HuH-7 (cell line): ENCODE measurements at regions not wholly inside any gene's neighbourhood (a gene's known extent, or its start where the extent isn't known, plus 50 kb on each side); places are given as distances from the start of the nearest gene placed in this dataset.

ENCODE experiments used
- DNase-seq: peaks from one replicate; pipeline ENCODE4 v3.0.0; 2011; ENCODE audit warnings: low spot score

GRCh38 chrX:140848800-140849199 lies 139.2 kb downstream of the LINC00632 start:
- DNase-seq: no peak

DNA sequence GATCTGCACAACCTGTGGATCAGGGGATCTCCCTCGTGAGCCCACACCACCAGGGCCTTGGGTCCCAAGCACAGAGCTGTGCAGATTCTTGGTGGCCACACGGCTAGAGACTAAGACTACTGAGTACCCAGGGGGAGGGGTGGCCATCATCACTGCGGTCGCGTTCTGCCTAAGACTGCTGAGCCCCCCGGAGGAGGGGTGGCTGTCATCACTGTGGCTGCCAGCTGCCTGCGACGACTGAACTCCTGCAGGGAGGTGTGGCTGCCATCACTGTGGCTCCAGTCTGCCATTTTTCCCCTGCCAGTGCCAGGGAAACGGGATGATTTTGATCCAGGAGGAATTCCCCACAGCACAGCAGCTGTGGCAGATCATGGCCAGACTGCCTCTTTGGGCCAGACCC lies 141.7 kb upstream of the SPANXB1 start:
- DNase-seq: no peak

DNA sequence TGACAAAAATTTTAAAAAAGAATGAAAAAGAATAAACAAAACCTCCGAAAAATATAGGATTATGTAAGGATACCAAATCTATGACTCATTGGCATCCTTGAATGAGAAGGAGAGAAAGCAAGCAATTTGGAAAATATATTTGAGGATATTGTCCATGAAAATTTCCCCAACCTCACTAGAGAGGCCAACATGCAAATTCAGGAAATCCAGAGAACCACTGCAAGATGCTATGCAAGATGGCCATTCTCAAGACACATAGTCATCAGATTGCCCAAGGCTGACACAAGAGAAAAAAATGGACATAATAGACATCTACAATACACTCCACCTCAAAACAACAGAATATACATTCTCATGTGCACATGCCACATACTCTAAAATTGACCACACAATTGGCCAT lies 135.9 kb upstream of the SPANXB1 start:
- no peak for DNase-seq

DNA sequence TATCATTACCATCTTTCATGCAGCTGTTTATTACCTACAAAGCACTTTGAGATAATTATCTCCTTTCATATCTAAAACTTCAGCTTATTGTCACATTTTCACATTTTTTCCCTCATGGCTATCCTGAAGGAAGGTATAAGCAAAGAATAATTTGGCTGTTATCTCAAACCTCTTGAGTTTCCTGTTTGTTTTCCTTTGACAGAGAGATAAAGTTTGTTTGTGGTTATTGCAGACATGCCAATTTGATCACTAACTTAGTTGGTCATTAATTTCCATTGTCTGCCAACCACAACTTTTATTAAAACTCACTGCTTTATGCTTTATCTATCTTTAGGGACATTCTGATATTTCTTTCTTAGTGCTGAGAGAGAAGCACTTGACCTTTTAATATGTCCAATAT lies 89.8 kb upstream of the SPANXB1 start:
- DNase-seq: no peak

GRCh38 chrX:140913802-140914501 lies 88.4 kb upstream of the SPANXB1 start:
- no peak for DNase-seq

DNA sequence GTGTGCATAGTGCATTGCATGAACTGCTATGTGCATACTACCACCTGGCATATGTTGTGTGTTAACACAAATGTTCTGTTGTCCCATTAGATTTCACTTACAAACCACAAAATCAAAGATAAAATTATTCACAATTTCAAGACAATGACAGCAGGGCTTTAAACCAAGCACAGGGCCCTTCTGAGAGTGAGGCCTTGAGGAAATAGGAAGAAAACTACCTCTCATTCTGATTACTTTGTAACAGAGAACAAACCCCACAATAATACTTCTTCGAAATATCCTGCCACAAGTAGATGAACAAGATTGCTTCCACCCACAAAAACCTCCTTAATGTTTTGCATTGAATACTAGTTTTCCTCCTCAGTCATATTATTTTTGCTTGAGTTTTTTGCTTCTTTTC lies 85.5 kb upstream of the SPANXB1 start:
- no peak for DNase-seq

DNA sequence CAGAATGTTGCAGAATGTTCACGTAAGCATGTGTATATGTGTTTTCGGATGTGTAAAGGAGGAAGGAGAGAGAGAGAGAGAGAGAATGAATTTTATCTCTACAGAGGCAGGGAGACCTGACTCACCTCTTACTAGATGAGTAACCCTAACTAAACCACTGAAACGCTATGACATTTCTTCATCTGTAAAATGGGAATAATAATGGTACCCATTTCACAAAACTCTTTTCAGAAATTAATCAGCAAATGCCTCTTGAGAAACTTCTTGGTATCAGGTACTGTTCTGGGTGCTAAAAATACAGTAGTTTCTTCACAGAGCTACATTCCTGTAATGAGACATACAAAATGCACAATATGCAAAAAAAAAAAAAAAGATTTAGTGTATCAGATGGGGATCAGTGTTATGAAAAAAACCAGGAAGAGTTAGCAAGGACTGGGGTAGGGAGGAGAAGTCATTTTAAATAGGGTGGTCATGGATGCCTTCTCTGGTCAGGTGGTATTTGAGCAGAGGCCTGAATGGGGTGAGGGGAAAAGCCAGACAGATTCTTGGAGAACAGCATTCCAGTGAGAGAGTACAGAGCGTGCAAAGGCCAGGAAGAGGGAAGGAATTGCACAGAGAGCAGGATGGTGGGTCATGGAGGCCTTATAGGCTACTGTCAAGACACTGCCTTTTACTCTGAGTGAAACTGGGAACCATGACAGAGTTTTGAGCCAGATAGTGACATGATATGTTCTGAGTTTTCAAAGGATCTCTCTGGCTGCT lies 84.9 kb upstream of the SPANXB1 start:
- no peak for DNase-seq

- peak; percentile 7 for DNase-seq
Measured at GRCh38 chrX:140918398-140919038, 83.9 kb upstream of the SPANXB1 start.

GRCh38 chrX:140920416-140920815 lies 82.0 kb upstream of the SPANXB1 start:
- DNase-seq: no peak

- DNase-seq: no peak
Measured at GRCh38 chrX:140923118-140923517, 79.3 kb upstream of the SPANXB1 start.

DNA sequence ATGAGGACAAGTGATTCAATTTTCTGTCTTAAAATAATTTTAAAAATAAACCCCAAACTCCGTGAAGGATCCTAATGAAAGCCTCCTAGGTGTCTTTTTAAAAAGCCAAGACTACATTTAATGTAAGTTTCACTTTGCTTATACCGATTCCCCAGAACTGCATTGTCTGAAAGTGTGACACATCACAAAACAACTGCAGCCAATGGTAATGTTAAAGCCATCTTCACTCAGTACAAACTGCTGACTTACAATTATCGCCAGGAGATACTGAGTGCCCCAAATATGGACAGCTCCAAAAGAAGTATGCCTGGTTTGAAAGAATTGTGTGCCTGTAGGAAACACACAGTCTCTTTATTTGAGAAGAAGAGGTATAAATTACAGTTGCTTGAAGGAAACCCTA lies 73.7 kb upstream of the SPANXB1 start:
- no peak for DNase-seq

DNA sequence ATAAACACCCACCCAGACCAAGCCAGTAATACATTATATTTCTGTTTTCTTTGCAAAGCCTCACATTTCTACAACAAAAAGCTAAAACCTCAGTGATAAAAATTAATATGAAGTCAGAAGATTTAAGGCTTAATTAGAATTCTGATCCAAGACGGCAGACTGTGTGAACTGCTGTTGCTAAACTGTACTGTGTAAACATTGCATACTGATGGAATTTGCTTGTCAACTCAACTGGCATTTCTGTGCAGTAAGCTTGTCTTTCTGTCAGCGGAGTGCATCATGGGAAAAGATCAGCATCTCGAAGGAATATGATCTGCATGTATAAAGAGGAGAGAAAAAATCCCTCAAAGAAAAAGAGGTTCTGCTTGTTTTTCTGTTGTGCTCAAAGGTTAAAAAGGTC lies 69.4 kb upstream of the SPANXB1 start:
- no peak for DNase-seq

- DNase-seq: no peak
Measured at GRCh38 chrX:140933874-140934655, 68.3 kb upstream of the SPANXB1 start.

DNA sequence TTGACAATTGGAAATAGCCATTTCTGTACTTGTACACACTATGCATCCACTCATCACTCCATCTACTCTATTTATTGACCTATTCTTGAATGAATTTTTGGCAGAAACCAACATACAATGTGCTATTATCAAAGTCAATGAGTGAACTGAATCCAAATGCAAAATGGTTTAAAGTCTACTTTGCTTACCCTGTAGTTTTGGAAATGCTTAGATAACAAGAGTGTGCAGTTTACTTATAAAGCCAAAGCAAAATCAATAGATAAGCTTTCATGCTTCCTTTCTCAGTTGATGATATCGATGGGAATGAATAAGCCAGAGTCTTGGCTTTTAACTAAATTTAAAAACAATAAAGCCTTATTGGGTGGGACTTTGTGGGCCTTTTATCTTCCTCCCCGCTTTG lies 58.9 kb upstream of the SPANXB1 start:
- DNase-seq: no peak

GRCh38 chrX:140944710-140945109 lies 57.7 kb upstream of the SPANXB1 start:
- DNase-seq: no peak

DNA sequence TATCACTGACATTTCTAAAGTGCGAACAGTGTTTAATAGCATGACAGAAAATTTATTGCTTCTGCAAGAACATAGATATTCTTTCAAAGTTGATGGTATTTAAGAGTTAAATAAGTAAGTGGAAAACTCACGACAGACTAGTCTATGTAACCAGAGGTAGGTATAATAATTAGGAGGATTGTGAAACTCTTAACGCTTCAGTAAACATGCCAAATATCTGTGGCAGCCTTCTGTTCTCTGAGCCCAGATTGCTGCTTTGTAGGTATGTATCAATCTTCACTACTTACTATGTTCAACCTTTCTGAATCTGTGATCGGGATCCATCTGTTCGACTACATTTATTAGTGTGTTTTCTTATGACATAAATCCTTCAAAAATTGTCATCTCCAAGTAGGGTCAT lies 53.6 kb upstream of the SPANXB1 start:
- no peak for DNase-seq

- no peak for DNase-seq
Measured at GRCh38 chrX:140949233-140949632, 53.2 kb upstream of the SPANXB1 start.
